Thyroid gland (tissue), 4 donors: ENCODE measurements at regions not wholly inside any gene's neighbourhood (a gene's known extent, or its start where the extent isn't known, plus 50 kb on each side); places are given as distances from the start of the nearest gene placed in this dataset.

Experiments used
- POLR2A ChIP-seq, 2 donors: fragments of 450-650 bp; IDR thresholded peaks; one replicate each; pipeline ENCODE4 v1.6.1; 2017; ENCODE audit warnings: antibody characterized with exemption in 2 of 2, mild to moderate bottlenecking in 2 of 2, moderate library complexity in 1 of 2
- TF ChIP-seq, protein P1 (sequence below), 6 experiments: fragments of 200-600 bp in 3 of 6; fragments of 450-650 bp in 3 of 6; sonication (generic) in 3 of 6; IDR thresholded peaks; one replicate each; pipeline ENCODE4 v1.5.1; 2016 to 2019; ENCODE audit warnings: antibody characterized with exemption in 6 of 6, mild to moderate bottlenecking in 2 of 6, inconsistent platforms in 1 of 6, moderate library complexity in 1 of 6

DNA sequence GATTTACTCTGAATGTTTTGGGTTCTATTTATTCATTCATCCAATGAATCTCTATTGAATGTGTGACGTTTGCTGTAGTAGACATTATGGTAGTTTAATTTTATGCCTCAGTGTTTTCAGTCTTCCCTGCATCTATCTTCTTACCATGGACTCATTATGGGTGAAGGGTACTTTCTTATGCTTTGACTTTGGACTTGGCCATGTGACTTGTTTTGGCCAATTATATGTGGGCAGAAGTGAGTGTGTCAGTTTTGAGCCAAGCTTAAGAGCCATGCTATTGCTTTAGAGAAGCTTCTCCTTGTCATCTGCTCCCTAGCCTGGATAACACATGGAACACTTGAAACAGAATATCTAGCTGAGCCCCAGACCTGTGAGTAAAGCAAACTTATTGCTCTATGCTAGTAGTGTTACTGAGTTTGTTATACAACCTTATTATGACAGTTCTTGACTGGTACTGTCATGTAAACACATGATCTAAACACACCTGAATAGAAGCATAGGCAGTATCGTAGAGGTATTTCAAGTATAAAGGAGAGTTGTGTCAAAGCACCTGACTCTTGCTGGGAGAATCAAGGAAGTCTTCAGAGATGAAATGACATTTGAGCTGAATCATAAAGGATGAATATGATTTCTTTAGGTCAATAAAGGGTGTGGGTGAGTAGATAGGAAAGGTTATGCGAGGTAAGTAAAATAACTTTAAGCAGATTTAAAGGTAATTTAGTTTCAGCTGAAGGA lies 128.4 kb downstream of the NAA11 start:
- TF ChIP-seq, protein P1, sequence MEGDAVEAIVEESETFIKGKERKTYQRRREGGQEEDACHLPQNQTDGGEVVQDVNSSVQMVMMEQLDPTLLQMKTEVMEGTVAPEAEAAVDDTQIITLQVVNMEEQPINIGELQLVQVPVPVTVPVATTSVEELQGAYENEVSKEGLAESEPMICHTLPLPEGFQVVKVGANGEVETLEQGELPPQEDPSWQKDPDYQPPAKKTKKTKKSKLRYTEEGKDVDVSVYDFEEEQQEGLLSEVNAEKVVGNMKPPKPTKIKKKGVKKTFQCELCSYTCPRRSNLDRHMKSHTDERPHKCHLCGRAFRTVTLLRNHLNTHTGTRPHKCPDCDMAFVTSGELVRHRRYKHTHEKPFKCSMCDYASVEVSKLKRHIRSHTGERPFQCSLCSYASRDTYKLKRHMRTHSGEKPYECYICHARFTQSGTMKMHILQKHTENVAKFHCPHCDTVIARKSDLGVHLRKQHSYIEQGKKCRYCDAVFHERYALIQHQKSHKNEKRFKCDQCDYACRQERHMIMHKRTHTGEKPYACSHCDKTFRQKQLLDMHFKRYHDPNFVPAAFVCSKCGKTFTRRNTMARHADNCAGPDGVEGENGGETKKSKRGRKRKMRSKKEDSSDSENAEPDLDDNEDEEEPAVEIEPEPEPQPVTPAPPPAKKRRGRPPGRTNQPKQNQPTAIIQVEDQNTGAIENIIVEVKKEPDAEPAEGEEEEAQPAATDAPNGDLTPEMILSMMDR (IDR thresholded peaks at IDR 0.05): no peak
- no peak for TF ChIP-seq POLR2A (IDR thresholded peaks at IDR 0.05)
